Gastroesophageal sphincter (tissue), 4 donors: ENCODE measurements at regions not wholly inside any gene's neighbourhood (a gene's known extent, or its start where the extent isn't known, plus 50 kb on each side); places are given as distances from the start of the nearest gene placed in this dataset.

Experiments used
- ATAC-seq: fragments of 150-250 bp; one replicate; pipeline ENCODE4 v1.9.1; 2016; ENCODE audit warnings: mild to moderate bottlenecking, moderate library complexity
- H3K27ac ChIP-seq, 4 donors: fragments of 200-600 bp; sonication (generic) in 3 of 4; 1 replicate in 3 of 4; 2 replicates in 1 of 4; pipeline ENCODE4 v1.5.1; 2016 to 2019
- H3K27me3 ChIP-seq: fragments of 200-600 bp; sonication (generic); one replicate; pipeline ENCODE4 v1.5.1; 2019
- H3K36me3 ChIP-seq, 2 donors: fragments of 200-600 bp; sonication (generic); one replicate each; pipeline ENCODE4 v1.5.1; 2019; ENCODE audit warnings: control low read depth in 1 of 2
- H3K4me1 ChIP-seq, 3 donors: fragments of 200-600 bp; sonication (generic); 1 replicate in 2 of 3; 2 replicates in 1 of 3; pipeline ENCODE4 v1.5.1; 2016 to 2019; ENCODE audit warnings: control low read depth in 2 of 3
- H3K4me3 ChIP-seq, 2 donors: fragments of 200-600 bp; sonication (generic); one replicate each; pipeline ENCODE4 v1.5.1; 2019; ENCODE audit warnings: mild to moderate bottlenecking in 1 of 2, moderate library complexity in 1 of 2
- H3K9me3 ChIP-seq, 3 donors: fragments of 200-600 bp; sonication (generic); one replicate each; pipeline ENCODE4 v1.5.1; 2017 to 2019; ENCODE audit warnings: control low read depth in 2 of 3
- CTCF ChIP-seq, 4 experiments: fragments of 200-600 bp in 2 of 4; fragments of 450-650 bp in 2 of 4; sonication (generic) in 1 of 4; IDR thresholded peaks; one replicate each; pipeline ENCODE4 v1.5.1; 2017 to 2019; ENCODE audit warnings: antibody characterized with exemption in 4 of 4, mild to moderate bottlenecking in 2 of 4, moderate library complexity in 2 of 4
- EP300 ChIP-seq: sonication (generic); formaldehyde crosslinking; IDR thresholded peaks from one replicate; pipeline ENCODE4 v1.6.1; 2017; ENCODE audit warnings: antibody characterized with exemption, mild to moderate bottlenecking
- POLR2A ChIP-seq, 2 donors: fragments of 450-650 bp; IDR thresholded peaks; one replicate each; pipeline ENCODE4 v1.6.1; 2017; ENCODE audit warnings: antibody characterized with exemption in 2 of 2, mild to moderate bottlenecking in 2 of 2, moderate library complexity in 1 of 2
- POLR2AphosphoS5 ChIP-seq: sonication (generic); formaldehyde crosslinking; IDR thresholded peaks from one replicate; pipeline ENCODE4 v1.6.1; 2017; ENCODE audit warnings: antibody characterized with exemption
- WGBS, 2 donors: methylation state at CpG; one replicate each; pipeline ENCODE4 v1.1.5; 2018; ENCODE audit warnings: low coverage in 1 of 2; 5-methylcytosine and 5-hydroxymethylcytosine counted together

DNA sequence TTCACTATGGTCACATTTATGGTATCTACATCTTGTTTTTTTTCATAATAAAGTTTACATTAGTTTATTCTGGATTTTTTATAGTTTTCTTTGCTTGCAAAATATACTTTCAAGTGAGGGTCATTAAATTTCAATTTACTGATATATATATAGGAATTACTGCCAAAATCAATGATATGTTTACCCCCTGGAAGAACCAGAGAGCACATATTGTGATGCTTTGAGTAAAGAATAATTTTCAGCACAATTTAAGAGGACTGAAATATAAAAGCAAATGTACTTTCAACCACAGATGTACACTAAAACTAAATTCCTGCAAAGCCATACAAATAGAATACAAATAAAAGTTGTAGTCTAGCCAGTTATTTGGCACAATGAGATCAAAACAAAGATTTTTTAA, 242.2 kb upstream of the PCDH18 start:
- no peaks in the 10 kb centered on the region for H3K36me3 ChIP-seq
- H3K27me3 ChIP-seq: no peaks in the 10 kb centered on the region
- no peak overlapping the region for H3K4me3 ChIP-seq
- ATAC-seq: no peak
- no peaks in the 10 kb centered on the region for H3K9me3 ChIP-seq
- H3K4me1 ChIP-seq: no peaks in the 10 kb centered on the region
- H3K27ac ChIP-seq: no peak overlapping the region
- TF ChIP-seq POLR2AphosphoS5: no peak
- TF ChIP-seq EP300: no peak

DNA sequence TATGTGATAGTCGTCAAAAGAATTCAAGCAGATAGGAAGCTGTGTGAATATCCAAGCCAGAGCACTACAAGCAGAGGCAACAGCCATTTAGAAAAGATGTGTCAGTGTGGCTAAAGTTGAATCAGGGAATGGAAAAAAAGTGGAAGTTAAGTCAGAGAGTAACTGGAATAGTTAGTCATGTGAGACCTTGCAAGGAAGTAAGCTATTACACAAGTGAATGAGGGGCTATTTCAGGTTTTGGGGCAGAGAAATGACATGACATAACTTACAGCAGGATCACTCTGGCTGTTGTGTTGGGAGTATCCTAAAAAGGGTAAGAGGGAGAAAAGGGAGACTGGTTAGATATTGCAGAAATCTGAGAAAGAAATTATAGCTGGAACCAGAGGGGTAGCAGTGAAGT, 236.6 kb upstream of the PCDH18 start:
- H3K36me3 ChIP-seq: no peaks in the 10 kb centered on the region
- no peak overlapping the region for H3K4me3 ChIP-seq
- no peaks in the 10 kb centered on the region for H3K27me3 ChIP-seq
- H3K4me1 ChIP-seq: no peaks in the 10 kb centered on the region
- no peak overlapping the region for H3K27ac ChIP-seq
- 83 to 86% methylated on average over 1 of the region's 1 CpG for WGBS, 2 donors
- ATAC-seq: no peak
- no peak for TF ChIP-seq POLR2AphosphoS5
- no peak for TF ChIP-seq EP300
- no peak for TF ChIP-seq CTCF (IDR thresholded peaks at IDR 0.05)
- TF ChIP-seq POLR2A (IDR thresholded peaks at IDR 0.05): no peak
- no peaks in the 10 kb centered on the region for H3K9me3 ChIP-seq

DNA sequence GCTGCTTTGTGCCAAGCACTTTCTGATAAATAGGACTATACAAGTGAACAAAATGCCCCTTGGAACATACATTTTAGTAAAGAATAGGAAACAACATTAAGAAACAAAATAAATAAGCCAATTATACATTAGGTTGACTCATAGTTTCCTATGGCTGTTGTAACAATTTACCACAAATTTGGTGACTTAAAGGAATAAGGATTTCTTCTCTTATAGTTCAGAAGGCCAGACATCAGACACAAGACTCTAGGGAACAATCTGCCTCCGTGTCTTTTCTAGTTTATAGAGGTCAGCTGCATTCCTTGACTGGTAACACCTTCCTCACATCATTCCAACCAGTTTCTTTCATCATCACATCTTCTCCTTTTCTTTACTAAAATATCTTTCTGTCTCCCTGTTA, 235.9 kb upstream of the PCDH18 start:
- no peaks in the 10 kb centered on the region for H3K36me3 ChIP-seq
- H3K4me1 ChIP-seq: no peaks in the 10 kb centered on the region
- no peak for TF ChIP-seq EP300
- no peak for TF ChIP-seq POLR2A (IDR thresholded peaks at IDR 0.05)
- no peak for TF ChIP-seq CTCF (IDR thresholded peaks at IDR 0.05)
- TF ChIP-seq POLR2AphosphoS5: no peak
- no peaks in the 10 kb centered on the region for H3K9me3 ChIP-seq
- WGBS, 2 donors: 53 to 75% methylated on average over 1 of the region's 1 CpG
- no peak overlapping the region for H3K4me3 ChIP-seq
- no peaks in the 10 kb centered on the region for H3K27me3 ChIP-seq
- ATAC-seq: no peak
- no peak overlapping the region for H3K27ac ChIP-seq

GRCh38 chr4:137762591-137762990, 230.3 kb upstream of the PCDH18 start:
- Histone ChIP-seq H3K27ac (no peak overlapping the region), H3K36me3 (no peaks in the 10 kb centered on the region), H3K4me1 (no peaks in the 10 kb centered on the region), H3K4me3 (no peak overlapping the region), H3K9me3 (no peaks in the 10 kb centered on the region), H3K27me3 (no peaks in the 10 kb centered on the region)
- 73 to 83% methylated on average over 3 of the region's 3 CpGs for WGBS, 2 donors
- ATAC-seq: no peak
- TF ChIP-seq POLR2AphosphoS5 (no peak), EP300 (no peak), CTCF (IDR thresholded peaks at IDR 0.05) (no peak), POLR2A (IDR thresholded peaks at IDR 0.05) (no peak)

DNA sequence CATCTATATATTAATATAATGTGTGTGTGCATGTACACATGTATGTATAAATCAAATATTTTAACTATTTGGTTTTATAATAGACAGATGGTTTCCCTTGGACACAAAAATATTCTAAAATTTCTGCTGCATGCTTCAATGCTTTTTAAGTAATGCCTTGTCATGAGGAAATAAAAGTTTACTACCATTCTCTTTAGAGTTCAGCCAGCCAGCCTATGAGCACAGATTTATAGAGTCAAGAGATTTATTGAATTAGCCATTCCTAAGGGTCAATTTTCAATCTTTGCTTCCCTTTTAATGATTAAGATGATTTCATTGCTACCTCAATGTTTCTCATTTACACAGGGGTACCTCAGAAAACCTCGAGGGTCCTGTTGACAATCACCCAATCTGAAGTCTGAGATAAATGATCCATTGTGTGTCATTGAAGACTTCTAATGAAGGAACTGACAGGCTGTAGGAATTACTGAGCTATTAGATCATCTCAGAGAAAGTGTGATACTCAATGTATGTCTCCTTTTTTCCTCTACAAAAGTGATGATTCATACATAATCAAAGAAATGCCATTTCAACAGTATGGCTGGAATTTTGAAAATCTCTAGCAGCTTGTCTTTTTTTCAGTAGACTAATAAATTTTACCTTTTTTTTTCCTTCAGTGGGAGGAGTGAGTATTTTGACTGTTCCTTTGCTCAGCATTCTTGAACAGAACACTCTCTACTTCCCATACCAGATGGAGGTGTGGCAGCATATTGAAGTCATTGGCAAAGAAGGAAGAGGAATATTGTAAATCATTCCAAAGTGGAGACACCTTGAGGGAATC, 222.6 kb upstream of the PCDH18 start:
- 33% methylated on average over 1 of the region's 1 CpG; no CpG with 5 or more reads in 1 of the 2 donors for WGBS, 2 donors
- no peaks in the 10 kb centered on the region for H3K36me3 ChIP-seq
- H3K27ac ChIP-seq: no peak overlapping the region
- H3K4me1 ChIP-seq: peaks cover 0 to 2% (median 0%) of the 10 kb centered on the region in 3 donors
- no peak for ATAC-seq
- H3K4me3 ChIP-seq: no peak overlapping the region
- H3K27me3 ChIP-seq: no peaks in the 10 kb centered on the region
- TF ChIP-seq POLR2A (IDR thresholded peaks at IDR 0.05) (no peak), POLR2AphosphoS5 (no peak), EP300 (no peak), CTCF (IDR thresholded peaks at IDR 0.05) (no peak)
- no peaks in the 10 kb centered on the region for H3K9me3 ChIP-seq
